Skeletal muscle tissue (tissue), 3 donors: ENCODE measurements at regions not wholly inside any gene's neighbourhood (a gene's known extent, or its start where the extent isn't known, plus 50 kb on each side); places are given as distances from the start of the nearest gene placed in this dataset.

Experiments used
- H3K27ac ChIP-seq: one replicate; pipeline ENCODE4 v1.7.0; 2013; ENCODE audit warnings: mild to moderate bottlenecking, low read depth, low read length, inconsistent platforms
- H3K27me3 ChIP-seq, 3 donors: one replicate each; pipeline ENCODE4 v1.7.0; 2013; ENCODE audit warnings: low read length in 3 of 3; ENCODE audit not compliant: control insufficient read depth in 3 of 3, insufficient read depth in 3 of 3
- H3K36me3 ChIP-seq, 3 donors: one replicate each; pipeline ENCODE4 v1.7.0; 2013; ENCODE audit warnings: low read length in 3 of 3; ENCODE audit not compliant: control insufficient read depth in 3 of 3, insufficient read depth in 3 of 3
- H3K4me1 ChIP-seq, 3 donors: one replicate each; pipeline ENCODE4 v1.7.0; 2013; ENCODE audit warnings: low read length in 3 of 3, mild to moderate bottlenecking in 3 of 3; ENCODE audit not compliant: control insufficient read depth in 3 of 3, insufficient read depth in 3 of 3
- H3K4me3 ChIP-seq, 3 donors: one replicate each; pipeline ENCODE4 v1.7.0; 2013; ENCODE audit warnings: low read length in 3 of 3
- H3K9ac ChIP-seq, 3 donors: one replicate each; pipeline ENCODE4 v1.7.0; 2013; ENCODE audit warnings: low read length in 3 of 3, mild to moderate bottlenecking in 3 of 3, moderate library complexity in 2 of 3, low read depth in 1 of 3
- H3K9me3 ChIP-seq, 3 donors: one replicate each; pipeline ENCODE4 v1.7.0; 2013; ENCODE audit warnings: low read length in 3 of 3; ENCODE audit not compliant: control insufficient read depth in 3 of 3
- donor health status: Osteomylitis.

DNA sequence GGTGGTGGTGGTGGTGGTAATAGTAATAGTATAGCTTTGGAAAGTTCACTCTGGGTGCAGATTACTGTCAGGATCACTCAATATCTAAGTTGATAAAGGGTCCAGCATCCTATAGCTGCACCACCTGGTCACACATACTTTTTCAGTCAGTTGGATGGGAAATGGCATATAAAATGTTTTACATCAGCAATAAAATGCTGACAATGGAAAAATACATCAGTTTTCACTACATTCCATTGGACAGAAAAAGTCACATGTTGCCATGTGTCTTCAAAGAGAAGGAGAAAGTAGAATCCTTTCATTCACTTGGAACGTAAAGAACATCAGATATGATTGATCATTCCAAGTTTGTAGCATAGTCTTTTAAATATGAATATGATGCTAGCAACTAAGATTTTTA, 481.4 kb downstream of the SLITRK6 start:
- Histone ChIP-seq H3K9ac (no peak overlapping the region), H3K9me3 (peaks cover 0 to 5% (median 0%) of the 10 kb centered on the region in 3 donors)

DNA sequence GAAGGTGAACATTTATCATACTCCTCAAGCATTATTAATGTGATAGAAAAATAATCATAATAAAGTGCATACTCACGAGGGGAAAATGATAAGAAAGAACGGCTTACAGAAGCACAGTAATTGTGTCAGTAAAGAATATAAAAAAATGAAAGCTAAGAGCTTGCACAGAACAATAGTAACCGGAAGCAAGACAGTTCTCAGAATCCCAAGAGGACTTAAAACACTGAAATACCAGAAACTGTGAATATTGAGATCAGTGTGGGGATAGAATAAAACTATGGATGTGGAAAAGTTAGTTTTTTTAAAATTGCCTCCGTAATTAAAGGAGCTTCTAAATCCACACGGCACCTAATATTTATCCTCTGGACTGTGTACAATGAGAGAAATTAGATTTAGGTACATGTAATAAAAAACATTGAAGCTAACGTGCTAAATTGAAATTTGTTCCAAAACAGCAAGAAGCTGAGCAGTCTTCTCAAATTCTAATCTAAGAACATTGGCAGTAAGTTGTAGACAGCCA, 482.7 kb downstream of the SLITRK6 start:
- Histone ChIP-seq H3K36me3 (no peaks in the 10 kb centered on the region), H3K27me3 (no peaks in the 10 kb centered on the region), H3K9ac (no peak overlapping the region), H3K9me3 (peaks cover 0 to 5% (median 0%) of the 10 kb centered on the region in 3 donors), H3K4me3 (no peak overlapping the region), H3K4me1 (no peaks in the 10 kb centered on the region), H3K27ac (no peak overlapping the region)

More for the DNA sequence above, 481.4 kb downstream of the SLITRK6 start:
- Histone ChIP-seq H3K27ac (no peak overlapping the region), H3K4me3 (no peak overlapping the region), H3K27me3 (no peaks in the 10 kb centered on the region), H3K4me1 (no peaks in the 10 kb centered on the region), H3K36me3 (no peaks in the 10 kb centered on the region)

DNA sequence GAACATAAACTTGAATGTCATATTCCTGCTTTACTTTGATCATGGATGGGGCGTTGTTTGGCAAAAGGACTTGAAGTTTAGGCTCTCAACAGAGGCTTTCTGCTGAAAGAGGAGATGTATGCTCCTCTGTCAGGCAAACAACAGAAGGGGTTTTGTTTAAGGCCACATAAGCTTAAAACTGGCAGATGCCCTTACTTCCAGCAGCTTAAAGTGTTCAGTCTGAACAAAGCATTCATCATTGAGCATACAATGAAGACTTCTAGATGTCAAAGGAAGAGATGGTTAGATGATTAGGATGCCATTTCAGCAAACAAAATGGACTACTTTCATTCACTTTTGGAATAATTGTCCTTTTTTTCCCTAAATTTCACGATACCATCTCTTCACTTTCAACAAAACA, 484.5 kb downstream of the SLITRK6 start:
- H3K9ac ChIP-seq, result no peak overlapping the region
- H3K27ac ChIP-seq, result no peak overlapping the region
- H3K4me3 ChIP-seq, result no peak overlapping the region
- H3K9me3 ChIP-seq, result peaks cover 0 to 5% (median 0%) of the 10 kb centered on the region in 3 donors
- H3K27me3 ChIP-seq, result no peaks in the 10 kb centered on the region
- H3K36me3 ChIP-seq, result no peaks in the 10 kb centered on the region
- H3K4me1 ChIP-seq, result no peaks in the 10 kb centered on the region

DNA sequence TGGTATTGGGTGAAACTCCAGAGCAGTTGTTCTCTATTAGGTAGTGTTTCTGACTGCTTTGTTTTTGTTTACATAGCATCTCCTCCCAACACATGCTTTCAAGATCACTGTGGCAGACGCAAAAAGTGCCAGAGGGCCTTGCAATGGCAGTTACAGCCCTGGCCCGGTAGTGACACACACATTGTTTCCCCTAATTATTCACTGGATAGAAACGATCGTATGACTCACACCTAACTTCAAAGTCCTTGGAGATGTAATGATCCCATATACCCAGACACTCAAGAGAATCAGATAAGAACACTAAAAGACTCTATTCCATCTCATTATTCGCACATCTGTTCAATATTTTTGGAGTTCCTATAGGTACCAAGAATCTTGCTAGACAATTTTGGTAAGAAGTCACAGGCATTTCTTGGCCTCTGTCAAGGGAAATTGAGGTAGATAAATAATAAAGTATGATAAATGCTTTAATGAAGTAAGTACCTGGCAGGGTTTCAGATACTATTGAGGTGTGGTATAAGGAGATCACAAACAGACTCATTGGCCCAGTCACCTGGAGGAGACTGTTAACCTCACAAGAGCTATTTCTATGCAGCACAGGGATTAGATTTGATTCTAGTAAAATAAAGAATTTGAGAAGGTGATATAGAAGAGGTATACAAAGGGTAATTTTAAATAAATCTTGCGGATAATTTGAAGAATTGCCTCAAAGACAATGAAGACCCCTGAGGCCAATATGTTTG, 485.3 kb downstream of the SLITRK6 start:
- no peaks in the 10 kb centered on the region for H3K36me3 ChIP-seq
- H3K4me3 ChIP-seq, result no peak overlapping the region
- no peaks in the 10 kb centered on the region for H3K27me3 ChIP-seq
- H3K27ac ChIP-seq, result no peak overlapping the region
- H3K9ac ChIP-seq, result no peak overlapping the region
- peaks cover 0 to 5% (median 0%) of the 10 kb centered on the region in 3 donors for H3K9me3 ChIP-seq
- H3K4me1 ChIP-seq, result no peaks in the 10 kb centered on the region

DNA sequence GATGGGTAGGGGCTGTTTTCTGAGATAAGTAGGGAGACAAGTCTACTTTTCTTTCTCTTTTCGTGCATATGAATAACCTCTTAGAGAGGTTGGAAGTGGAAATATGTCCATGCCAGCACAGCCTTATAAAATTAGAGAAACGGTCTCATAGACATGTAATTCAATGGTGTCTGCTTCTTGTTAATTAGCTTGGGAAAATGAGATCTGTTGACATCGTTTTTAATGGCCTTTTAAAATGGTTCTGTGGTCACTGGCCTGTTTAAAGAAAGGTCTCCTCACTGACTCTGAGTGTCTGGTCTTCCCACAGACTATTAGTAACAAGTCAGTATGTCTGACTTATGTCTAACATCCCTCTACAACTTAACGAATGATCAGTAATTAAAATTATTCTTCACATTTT, 487.1 kb downstream of the SLITRK6 start:
- Histone ChIP-seq H3K27ac (no peak overlapping the region), H3K4me1 (no peaks in the 10 kb centered on the region), H3K36me3 (no peaks in the 10 kb centered on the region), H3K9ac (no peak overlapping the region), H3K27me3 (no peaks in the 10 kb centered on the region), H3K9me3 (no peaks in the 10 kb centered on the region), H3K4me3 (no peak overlapping the region)

DNA sequence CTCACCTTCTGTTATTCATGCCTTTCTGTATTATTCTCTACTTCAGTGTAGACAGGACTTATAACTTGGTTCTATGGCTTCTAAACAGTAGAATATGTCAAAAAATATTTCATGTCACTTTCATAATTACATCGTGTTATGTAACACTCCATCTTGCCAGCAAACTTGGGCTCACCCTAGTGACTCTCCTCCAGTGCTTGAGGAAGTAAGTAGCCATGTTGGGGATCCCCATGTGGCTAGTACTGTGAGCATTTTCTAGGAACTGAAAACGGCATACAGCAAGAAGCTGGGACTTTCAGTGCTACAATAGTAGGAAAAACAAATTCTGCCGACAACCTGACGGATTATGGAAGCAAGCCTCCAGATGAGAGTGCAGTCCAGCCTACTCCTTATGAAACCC, 495.6 kb downstream of the SLITRK6 start:
- H3K4me1 ChIP-seq, result no peaks in the 10 kb centered on the region
- H3K27ac ChIP-seq, result no peak overlapping the region
- no peaks in the 10 kb centered on the region for H3K9me3 ChIP-seq
- H3K9ac ChIP-seq, result no peak overlapping the region
- H3K27me3 ChIP-seq, result no peaks in the 10 kb centered on the region
- no peaks in the 10 kb centered on the region for H3K36me3 ChIP-seq
- no peak overlapping the region for H3K4me3 ChIP-seq

DNA sequence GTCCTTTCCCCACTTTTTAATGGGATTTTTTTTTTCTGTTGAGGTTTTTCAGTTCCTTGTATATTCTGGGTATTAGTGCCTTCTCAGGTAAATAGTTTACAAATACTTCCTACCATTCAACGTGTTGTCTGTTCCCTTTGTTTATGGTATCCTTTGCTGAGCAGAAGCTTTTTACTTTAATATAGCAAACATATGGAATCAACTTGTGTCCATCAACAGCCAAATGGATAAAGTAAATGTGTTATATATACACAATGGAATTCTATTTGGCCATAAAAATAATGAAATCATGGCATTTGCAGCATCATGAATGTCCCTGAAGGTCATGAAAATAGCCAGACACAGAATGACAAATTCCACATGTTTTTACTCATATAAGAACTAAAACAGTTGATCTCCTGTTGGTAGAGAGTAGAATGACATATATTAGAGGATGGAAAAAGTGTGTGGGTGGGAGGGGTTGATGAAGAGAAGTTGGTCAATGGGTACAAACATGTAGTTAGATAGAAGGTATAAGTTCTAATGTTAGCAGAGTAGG, 500.8 kb downstream of the SLITRK6 start:
- H3K27ac ChIP-seq, result no peak overlapping the region
- no peaks in the 10 kb centered on the region for H3K27me3 ChIP-seq
- no peaks in the 10 kb centered on the region for H3K4me1 ChIP-seq
- no peaks in the 10 kb centered on the region for H3K36me3 ChIP-seq
- no peak overlapping the region for H3K4me3 ChIP-seq
- H3K9me3 ChIP-seq, result no peaks in the 10 kb centered on the region
- no peak overlapping the region for H3K9ac ChIP-seq

DNA sequence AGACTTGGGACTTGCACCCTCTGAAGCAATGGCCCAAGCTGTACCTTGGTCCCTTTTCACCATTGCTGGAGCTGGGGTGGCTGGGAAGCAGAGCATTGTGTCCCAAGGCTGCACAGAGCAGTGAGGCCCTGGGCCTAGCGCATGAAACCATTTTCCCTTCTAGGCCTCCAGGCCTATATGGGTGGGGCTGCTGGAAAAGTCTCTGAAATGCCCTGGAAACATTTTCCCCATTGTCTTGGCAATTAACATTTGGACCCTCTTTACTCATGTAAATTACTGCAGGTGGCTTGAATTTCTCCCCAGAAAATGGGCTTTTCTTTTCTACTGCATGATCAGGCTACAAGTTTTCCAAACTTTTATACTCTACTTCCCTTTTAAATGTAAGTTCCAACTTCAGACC, 510.5 kb downstream of the SLITRK6 start:
- Histone ChIP-seq H3K4me3 (no peak overlapping the region), H3K9me3 (no peaks in the 10 kb centered on the region), H3K9ac (no peak overlapping the region), H3K36me3 (no peaks in the 10 kb centered on the region), H3K4me1 (no peaks in the 10 kb centered on the region), H3K27me3 (no peaks in the 10 kb centered on the region), H3K27ac (no peak overlapping the region)

DNA sequence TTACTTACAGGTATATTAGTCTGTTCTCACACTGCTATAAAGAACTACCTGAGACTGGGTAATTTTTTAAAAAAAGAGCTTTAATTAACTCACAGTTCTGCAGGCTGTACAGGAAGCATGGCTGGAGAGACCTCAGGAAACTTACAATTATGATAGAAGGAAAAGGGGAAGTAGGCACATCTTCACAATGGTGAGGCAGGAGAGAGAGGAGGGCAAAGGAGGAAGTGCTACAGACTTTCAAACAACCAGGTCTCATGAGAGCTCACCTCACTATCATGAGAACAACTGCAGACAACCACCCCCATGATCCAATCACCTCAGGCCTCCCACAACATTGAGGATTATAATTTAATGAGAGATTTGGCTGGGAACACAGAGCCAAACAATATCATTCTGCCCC, 511.7 kb downstream of the SLITRK6 start:
- H3K27me3 ChIP-seq, result no peaks in the 10 kb centered on the region
- H3K36me3 ChIP-seq, result no peaks in the 10 kb centered on the region
- no peak overlapping the region for H3K27ac ChIP-seq
- no peaks in the 10 kb centered on the region for H3K4me1 ChIP-seq
- no peaks in the 10 kb centered on the region for H3K9me3 ChIP-seq
- H3K4me3 ChIP-seq, result no peak overlapping the region
- no peak overlapping the region for H3K9ac ChIP-seq

DNA sequence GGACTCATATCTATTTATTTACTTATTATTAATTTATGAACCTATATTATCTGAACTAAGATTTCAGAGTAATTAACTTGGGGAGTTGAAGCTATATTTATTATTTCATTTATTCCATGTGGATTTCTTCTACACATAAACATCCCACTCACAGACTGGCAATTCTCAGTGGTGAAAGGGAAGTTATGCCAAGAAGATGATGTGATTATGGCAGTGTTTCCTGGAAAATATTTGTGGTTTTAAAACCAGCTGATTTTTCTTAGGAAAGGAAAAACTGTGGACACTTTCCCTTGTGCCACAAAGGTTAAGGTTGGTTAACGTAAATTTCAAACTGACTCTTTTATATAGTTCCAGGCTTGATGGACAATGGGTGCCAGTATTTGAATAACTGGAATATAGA, 513.1 kb downstream of the SLITRK6 start:
- Histone ChIP-seq H3K9ac (no peak overlapping the region), H3K27ac (no peak overlapping the region), H3K4me3 (no peak overlapping the region), H3K36me3 (no peaks in the 10 kb centered on the region), H3K9me3 (no peaks in the 10 kb centered on the region), H3K4me1 (no peaks in the 10 kb centered on the region), H3K27me3 (no peaks in the 10 kb centered on the region)
